SU-DHL-6 (cell line): ENCODE measurements at regions not wholly inside any gene's neighbourhood (a gene's known extent, or its start where the extent isn't known, plus 50 kb on each side); places are given as distances from the start of the nearest gene placed in this dataset.

Source experiments
- EZH2phosphoT487 ChIP-seq: fragments of 200-600 bp; sonication (generic), shearing (Covaris generic); conservative IDR thresholded peaks from 2 replicates; pipeline ENCODE4 v1.6.1; 2018; ENCODE audit warnings: mild to moderate bottlenecking, antibody characterized with exemption, low read length, moderate library complexity, mixed read lengths
- TF ChIP-seq, protein P1 (sequence below): fragments of 200-600 bp; sonication (generic); IDR thresholded peaks from one replicate; pipeline ENCODE4 v1.5.1; 2017; ENCODE audit warnings: antibody characterized with exemption, mild to moderate bottlenecking, low read length, moderate library complexity; ENCODE audit not compliant: insufficient read depth, poor library complexity, severe bottlenecking

- TF ChIP-seq, protein P1, sequence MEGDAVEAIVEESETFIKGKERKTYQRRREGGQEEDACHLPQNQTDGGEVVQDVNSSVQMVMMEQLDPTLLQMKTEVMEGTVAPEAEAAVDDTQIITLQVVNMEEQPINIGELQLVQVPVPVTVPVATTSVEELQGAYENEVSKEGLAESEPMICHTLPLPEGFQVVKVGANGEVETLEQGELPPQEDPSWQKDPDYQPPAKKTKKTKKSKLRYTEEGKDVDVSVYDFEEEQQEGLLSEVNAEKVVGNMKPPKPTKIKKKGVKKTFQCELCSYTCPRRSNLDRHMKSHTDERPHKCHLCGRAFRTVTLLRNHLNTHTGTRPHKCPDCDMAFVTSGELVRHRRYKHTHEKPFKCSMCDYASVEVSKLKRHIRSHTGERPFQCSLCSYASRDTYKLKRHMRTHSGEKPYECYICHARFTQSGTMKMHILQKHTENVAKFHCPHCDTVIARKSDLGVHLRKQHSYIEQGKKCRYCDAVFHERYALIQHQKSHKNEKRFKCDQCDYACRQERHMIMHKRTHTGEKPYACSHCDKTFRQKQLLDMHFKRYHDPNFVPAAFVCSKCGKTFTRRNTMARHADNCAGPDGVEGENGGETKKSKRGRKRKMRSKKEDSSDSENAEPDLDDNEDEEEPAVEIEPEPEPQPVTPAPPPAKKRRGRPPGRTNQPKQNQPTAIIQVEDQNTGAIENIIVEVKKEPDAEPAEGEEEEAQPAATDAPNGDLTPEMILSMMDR = no peak
- no peak for TF ChIP-seq EZH2phosphoT487
Observed at GRCh38 chr10:128929131-128929530, 537.9 kb upstream of the MGMT start.
